ENCODE measurements at regions not wholly inside any gene's neighbourhood (a gene's known extent, or its start where the extent isn't known, plus 50 kb on each side); places are given as distances from the start of the nearest gene placed in this dataset.

DNA sequence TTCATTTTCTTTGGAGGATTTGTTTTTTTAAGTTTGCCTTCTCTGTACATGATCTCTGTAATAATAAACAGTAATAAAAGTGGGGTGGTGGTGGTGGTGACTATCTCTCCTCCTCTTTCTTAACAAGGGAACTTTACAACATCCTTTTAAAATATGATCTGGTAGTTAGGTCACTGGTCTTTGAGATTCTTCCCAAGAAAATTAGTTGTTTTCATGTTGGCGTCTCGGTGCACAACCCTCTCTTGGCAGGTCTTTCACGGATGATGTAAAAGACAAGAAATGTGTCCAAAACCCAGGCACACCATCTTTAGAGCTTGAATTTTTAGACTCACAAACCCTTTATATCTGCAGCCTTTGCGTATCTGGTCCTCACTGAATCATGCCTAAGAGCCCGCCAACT is 488.5 kb upstream of the TBX3 start:
- DNase-seq = no peak
- Histone ChIP-seq H3K4me1 (ENCODE audit: control extremely low read depth in 1 of 4, control insufficient read depth in 4 of 4, insufficient read depth in 4 of 4, low read length in 3 of 4) (no peaks in the 10 kb centered on the region), H3K36me3 (ENCODE audit: control insufficient read depth in 4 of 4, insufficient read depth in 4 of 4, low read length in 3 of 4) (no peaks in the 10 kb centered on the region), H3K4me3 (ENCODE audit: control insufficient read depth in 1 of 7, extremely low read depth in 1 of 7, insufficient read depth in 4 of 7, low read depth in 2 of 7, low read length in 6 of 7) (no peak overlapping the region), H3K27me3 (replicated peaks in 2 of 5; ENCODE audit: control insufficient read depth in 4 of 5, insufficient read depth in 5 of 5, low read length in 4 of 5) (peaks cover 0 to 4% (median 0%) of the 10 kb centered on the region in 5 experiments), H3K27ac (ENCODE audit: insufficient read depth in 1 of 2, low read depth in 1 of 2, low read length in 2 of 2, poor library complexity in 1 of 2, severe bottlenecking in 2 of 2) (no peak overlapping the region), H3K9me3 (ENCODE audit: control extremely low read depth in 1 of 5, control insufficient read depth in 4 of 5, insufficient read depth in 2 of 5, low read depth in 1 of 5, low read length in 4 of 5) (no peaks in the 10 kb centered on the region)
- WGBS (ENCODE audit: insufficient coverage) = 100% methylated on average over 5 of the region's 5 CpGs
- ChIA-PET CTCF (no interaction called here), POLR2A (no interaction called here)

DNA sequence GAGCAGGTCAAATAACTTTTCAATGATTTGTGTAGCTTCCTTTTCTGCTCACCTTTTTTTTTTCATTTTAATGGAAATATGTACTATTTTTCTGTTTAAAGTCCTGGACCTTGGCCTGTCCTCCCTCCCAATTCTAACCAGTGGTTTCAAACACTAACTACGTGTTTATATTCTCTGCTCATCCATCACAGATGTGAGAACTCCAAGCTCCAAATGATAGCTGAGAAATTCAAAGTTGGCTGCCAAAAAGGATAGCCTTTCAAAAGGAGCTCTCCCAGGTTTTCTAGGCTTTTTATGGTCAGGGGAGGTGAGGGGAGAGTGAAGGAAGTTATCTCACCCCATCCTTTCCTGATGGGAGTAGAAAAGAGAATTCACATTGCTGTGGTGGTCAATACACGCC is 486.0 kb upstream of the TBX3 start:
- ChIA-PET CTCF (no interaction called here), POLR2A (no interaction called here)
- Histone ChIP-seq H3K4me1 (ENCODE audit: control extremely low read depth in 1 of 4, control insufficient read depth in 4 of 4, insufficient read depth in 4 of 4, low read length in 3 of 4) (no peaks in the 10 kb centered on the region), H3K36me3 (ENCODE audit: control insufficient read depth in 4 of 4, insufficient read depth in 4 of 4, low read length in 3 of 4) (no peaks in the 10 kb centered on the region), H3K27ac (ENCODE audit: insufficient read depth in 1 of 2, low read depth in 1 of 2, low read length in 2 of 2, poor library complexity in 1 of 2, severe bottlenecking in 2 of 2) (no peak overlapping the region), H3K27me3 (replicated peaks in 2 of 5; ENCODE audit: control insufficient read depth in 4 of 5, insufficient read depth in 5 of 5, low read length in 4 of 5) (peaks cover 0 to 2% (median 0%) of the 10 kb centered on the region in 5 experiments), H3K9me3 (ENCODE audit: control extremely low read depth in 1 of 5, control insufficient read depth in 4 of 5, insufficient read depth in 2 of 5, low read depth in 1 of 5, low read length in 4 of 5) (no peaks in the 10 kb centered on the region), H3K4me3 (ENCODE audit: control insufficient read depth in 1 of 7, extremely low read depth in 1 of 7, insufficient read depth in 4 of 7, low read depth in 2 of 7, low read length in 6 of 7) (no peak overlapping the region)
- no peak for DNase-seq
- WGBS (ENCODE audit: insufficient coverage) = 83% methylated on average over 1 of the region's 2 CpGs

DNA sequence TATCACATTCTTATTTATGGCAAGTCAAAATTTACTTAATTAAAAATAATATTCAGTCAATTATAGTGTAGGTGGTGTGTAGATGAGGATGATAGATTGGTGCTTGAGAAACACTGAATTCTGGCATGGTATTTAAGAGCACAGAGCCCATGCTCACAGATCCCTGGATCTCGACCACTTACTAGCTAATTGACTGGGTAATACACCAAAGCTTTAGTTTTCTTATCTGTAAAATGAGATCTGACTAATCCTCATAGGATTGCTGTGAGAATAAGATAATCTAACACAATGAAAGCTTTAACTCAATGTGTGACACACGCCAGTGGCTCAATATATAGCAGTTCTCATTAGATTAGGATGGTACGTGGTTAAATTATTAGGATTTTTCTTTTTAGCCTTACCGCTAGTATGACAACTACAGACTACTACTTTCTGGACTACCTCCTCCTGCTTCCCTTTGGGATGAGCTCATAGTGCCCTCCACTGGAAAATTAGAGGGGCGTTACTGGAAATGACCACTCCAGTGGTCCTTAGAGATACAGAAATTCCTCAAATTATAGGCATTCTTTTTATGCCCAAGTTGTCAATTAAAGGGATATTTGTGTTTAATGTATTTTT is 482.8 kb upstream of the TBX3 start:
- H3K9me3 ChIP-seq (ENCODE audit: control extremely low read depth in 1 of 5, control insufficient read depth in 4 of 5, insufficient read depth in 2 of 5, low read depth in 1 of 5, low read length in 4 of 5) = no peaks in the 10 kb centered on the region
- no peaks in the 10 kb centered on the region for H3K36me3 ChIP-seq (ENCODE audit: control insufficient read depth in 4 of 4, insufficient read depth in 4 of 4, low read length in 3 of 4)
- 50% methylated on average over 1 of the region's 5 CpGs for WGBS (ENCODE audit: insufficient coverage)
- H3K27me3 ChIP-seq (replicated peaks in 2 of 5; ENCODE audit: control insufficient read depth in 4 of 5, insufficient read depth in 5 of 5, low read length in 4 of 5) = peaks cover 0 to 2% (median 0%) of the 10 kb centered on the region in 5 experiments
- CTCF ChIA-PET = no interaction called here
- no peak overlapping the region for H3K4me3 ChIP-seq (ENCODE audit: control insufficient read depth in 1 of 7, extremely low read depth in 1 of 7, insufficient read depth in 4 of 7, low read depth in 2 of 7, low read length in 6 of 7)
- H3K27ac ChIP-seq (ENCODE audit: insufficient read depth in 1 of 2, low read depth in 1 of 2, low read length in 2 of 2, poor library complexity in 1 of 2, severe bottlenecking in 2 of 2) = no peak overlapping the region
- POLR2A ChIA-PET = no interaction called here
- DNase-seq = no peak
- no peaks in the 10 kb centered on the region for H3K4me1 ChIP-seq (ENCODE audit: control extremely low read depth in 1 of 4, control insufficient read depth in 4 of 4, insufficient read depth in 4 of 4, low read length in 3 of 4)

DNA sequence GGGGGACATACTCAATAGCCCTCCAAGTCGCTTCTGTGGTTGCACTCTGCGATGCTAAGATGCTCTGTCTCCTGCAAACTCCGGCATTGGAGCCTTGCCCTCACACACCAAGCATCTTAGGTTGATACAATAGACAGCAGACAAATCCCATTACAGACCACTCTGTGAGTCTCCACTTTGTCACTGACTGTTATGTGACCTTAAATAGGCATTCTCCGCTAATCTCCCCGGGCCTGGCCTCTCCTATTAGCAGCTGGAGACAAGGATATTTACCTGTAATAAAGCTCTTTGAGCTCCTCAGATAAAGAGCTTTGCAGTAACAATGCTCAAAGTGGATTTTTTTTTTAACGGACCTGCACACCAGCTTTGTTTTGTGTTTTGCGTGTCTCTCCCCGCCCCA is 479.7 kb upstream of the TBX3 start:
- Histone ChIP-seq H3K4me1 (ENCODE audit: control extremely low read depth in 1 of 4, control insufficient read depth in 4 of 4, insufficient read depth in 4 of 4, low read length in 3 of 4) (no peaks in the 10 kb centered on the region), H3K27ac (ENCODE audit: insufficient read depth in 1 of 2, low read depth in 1 of 2, low read length in 2 of 2, poor library complexity in 1 of 2, severe bottlenecking in 2 of 2) (no peak overlapping the region), H3K9me3 (ENCODE audit: control extremely low read depth in 1 of 5, control insufficient read depth in 4 of 5, insufficient read depth in 2 of 5, low read depth in 1 of 5, low read length in 4 of 5) (no peaks in the 10 kb centered on the region), H3K4me3 (ENCODE audit: control insufficient read depth in 1 of 7, extremely low read depth in 1 of 7, insufficient read depth in 4 of 7, low read depth in 2 of 7, low read length in 6 of 7) (no peak overlapping the region), H3K36me3 (ENCODE audit: control insufficient read depth in 4 of 4, insufficient read depth in 4 of 4, low read length in 3 of 4) (no peaks in the 10 kb centered on the region), H3K27me3 (replicated peaks in 2 of 5; ENCODE audit: control insufficient read depth in 4 of 5, insufficient read depth in 5 of 5, low read length in 4 of 5) (no peaks in the 10 kb centered on the region)
- POLR2A ChIA-PET = no interaction called here
- WGBS (ENCODE audit: insufficient coverage) = 74% methylated on average over 6 of the region's 8 CpGs
- no peak for DNase-seq
- CTCF ChIA-PET = no interaction called here

DNA sequence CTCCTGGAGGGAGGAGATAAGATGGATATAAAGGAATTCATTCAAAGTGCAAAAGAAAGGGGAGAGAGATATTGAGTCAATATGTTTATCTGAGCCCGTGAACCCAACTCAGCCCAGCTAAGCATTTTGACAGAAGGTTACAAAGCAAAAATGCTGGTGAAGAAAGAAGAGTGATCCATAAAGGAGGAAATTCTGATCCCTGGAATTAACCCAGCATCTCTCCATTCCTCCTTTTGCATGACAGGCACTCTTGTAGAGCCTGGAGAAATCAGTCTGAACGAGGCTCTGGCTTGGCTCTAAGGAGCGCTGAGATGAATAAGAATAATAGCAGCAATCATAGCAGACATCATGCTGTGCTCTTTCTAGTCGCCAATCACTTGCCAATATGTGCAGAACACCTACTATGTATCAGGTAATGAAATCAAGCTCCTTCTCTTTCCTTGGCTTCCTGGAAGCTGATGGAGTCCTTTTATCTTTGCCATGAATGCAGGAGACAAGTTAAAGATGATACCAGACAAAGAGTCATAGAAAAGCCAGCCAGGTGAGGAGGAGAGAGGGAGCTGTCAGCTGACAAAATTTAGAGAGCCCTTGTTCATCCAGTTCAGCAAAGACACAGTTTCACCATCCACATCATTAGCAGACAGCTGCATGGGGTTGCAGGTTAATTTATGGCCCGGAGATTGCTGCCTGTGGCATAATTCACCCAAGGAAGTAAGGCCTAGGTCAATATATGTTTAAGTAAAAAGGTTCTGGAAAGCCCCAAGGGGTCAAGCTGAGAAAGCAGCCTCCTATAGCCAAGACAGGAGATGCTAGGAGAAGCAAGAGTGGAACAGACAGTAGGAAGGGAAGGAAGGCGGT is 476.5 kb upstream of the TBX3 start:
- ChIA-PET POLR2A (no interaction called here), CTCF (interaction anchor here (1.0 kb wide), 1 partner anchor 9 kb away, joined by 3 read pairs; no protein-coding TSS in a partner anchor)
- Histone ChIP-seq H3K4me1 (ENCODE audit: control extremely low read depth in 1 of 4, control insufficient read depth in 4 of 4, insufficient read depth in 4 of 4, low read length in 3 of 4) (no peaks in the 10 kb centered on the region), H3K4me3 (ENCODE audit: control insufficient read depth in 1 of 7, extremely low read depth in 1 of 7, insufficient read depth in 4 of 7, low read depth in 2 of 7, low read length in 6 of 7) (no peak overlapping the region), H3K36me3 (ENCODE audit: control insufficient read depth in 4 of 4, insufficient read depth in 4 of 4, low read length in 3 of 4) (no peaks in the 10 kb centered on the region), H3K9me3 (ENCODE audit: control extremely low read depth in 1 of 5, control insufficient read depth in 4 of 5, insufficient read depth in 2 of 5, low read depth in 1 of 5, low read length in 4 of 5) (no peaks in the 10 kb centered on the region), H3K27me3 (replicated peaks in 2 of 5; ENCODE audit: control insufficient read depth in 4 of 5, insufficient read depth in 5 of 5, low read length in 4 of 5) (no peaks in the 10 kb centered on the region), H3K27ac (ENCODE audit: insufficient read depth in 1 of 2, low read depth in 1 of 2, low read length in 2 of 2, poor library complexity in 1 of 2, severe bottlenecking in 2 of 2) (no peak overlapping the region)
- WGBS (ENCODE audit: insufficient coverage) = 89% methylated on average over 3 of the region's 6 CpGs
- no peak for DNase-seq

DNA sequence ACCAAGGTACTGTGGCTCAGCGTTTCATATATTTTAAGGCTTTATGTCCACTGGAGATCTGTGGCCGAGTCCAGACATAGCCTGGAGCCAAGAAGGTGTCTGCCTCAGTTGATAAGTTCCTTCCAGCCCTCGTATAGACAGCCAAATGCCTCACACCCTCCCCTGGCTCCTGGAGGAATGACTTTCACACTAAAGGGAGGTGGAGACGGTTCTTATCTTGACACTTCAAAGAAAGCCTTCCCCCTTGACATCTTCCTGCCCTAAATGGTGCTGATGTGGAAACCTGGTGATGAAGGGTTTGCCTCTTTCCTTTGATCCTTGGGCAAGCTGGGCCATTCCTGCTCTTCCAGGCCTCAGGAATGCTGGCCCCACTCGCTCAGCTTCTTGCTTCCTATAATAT is 474.8 kb upstream of the TBX3 start:
- 57% methylated on average over 4 of the region's 5 CpGs for WGBS (ENCODE audit: insufficient coverage)
- Histone ChIP-seq H3K36me3 (ENCODE audit: control insufficient read depth in 4 of 4, insufficient read depth in 4 of 4, low read length in 3 of 4) (no peaks in the 10 kb centered on the region), H3K4me3 (ENCODE audit: control insufficient read depth in 1 of 7, extremely low read depth in 1 of 7, insufficient read depth in 4 of 7, low read depth in 2 of 7, low read length in 6 of 7) (no peak overlapping the region), H3K9me3 (ENCODE audit: control extremely low read depth in 1 of 5, control insufficient read depth in 4 of 5, insufficient read depth in 2 of 5, low read depth in 1 of 5, low read length in 4 of 5) (no peaks in the 10 kb centered on the region), H3K27me3 (replicated peaks in 2 of 5; ENCODE audit: control insufficient read depth in 4 of 5, insufficient read depth in 5 of 5, low read length in 4 of 5) (no peaks in the 10 kb centered on the region), H3K27ac (ENCODE audit: insufficient read depth in 1 of 2, low read depth in 1 of 2, low read length in 2 of 2, poor library complexity in 1 of 2, severe bottlenecking in 2 of 2) (no peak overlapping the region), H3K4me1 (ENCODE audit: control extremely low read depth in 1 of 4, control insufficient read depth in 4 of 4, insufficient read depth in 4 of 4, low read length in 3 of 4) (no peaks in the 10 kb centered on the region)
- ChIA-PET POLR2A (no interaction called here), CTCF (no interaction called here)
- no peak for DNase-seq
